LNCAP (cell line): ENCODE measurements at regions not wholly inside any gene's neighbourhood (a gene's known extent, or its start where the extent isn't known, plus 50 kb on each side); places are given as distances from the start of the nearest gene placed in this dataset.

Experiments used
- TF ChIP-seq, protein P1 (sequence below): fragments of 450-650 bp; IDR thresholded peaks from 2 replicates; pipeline ENCODE4 v1.5.1; 2017; ENCODE audit warnings: mild to moderate bottlenecking

DNA sequence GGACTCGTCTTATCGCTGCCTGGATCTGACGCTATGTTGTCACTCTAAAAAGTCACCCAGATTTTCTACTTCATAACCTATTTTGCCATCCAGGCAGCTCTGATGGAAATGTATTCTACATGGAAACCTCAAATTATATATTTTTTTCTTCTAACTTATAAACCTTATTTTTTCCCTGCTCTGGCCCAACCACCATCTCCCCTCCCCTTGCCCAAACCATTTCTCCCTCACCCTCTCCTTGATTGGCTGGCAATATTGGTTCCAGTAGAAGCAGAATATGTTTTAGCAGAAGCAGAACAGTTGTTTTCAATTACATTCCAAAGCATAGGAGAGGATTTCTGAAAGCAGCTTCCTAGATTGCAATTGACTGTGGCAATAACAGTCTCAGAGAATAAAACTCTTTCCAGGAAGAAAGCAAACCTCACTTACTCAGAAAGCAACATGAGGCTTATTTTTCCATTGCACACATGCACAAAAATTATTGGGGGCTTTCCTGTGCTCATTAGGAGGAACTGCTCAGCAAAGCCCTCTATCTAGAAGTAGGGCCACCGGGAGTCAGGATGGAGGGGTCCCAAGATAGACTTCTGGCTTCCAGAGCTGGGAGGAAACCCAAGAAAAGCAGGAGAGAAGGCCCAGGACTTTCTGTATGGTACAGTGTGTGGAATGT lies 191.8 kb downstream of the ESM1 start:
- TF ChIP-seq, protein P1, sequence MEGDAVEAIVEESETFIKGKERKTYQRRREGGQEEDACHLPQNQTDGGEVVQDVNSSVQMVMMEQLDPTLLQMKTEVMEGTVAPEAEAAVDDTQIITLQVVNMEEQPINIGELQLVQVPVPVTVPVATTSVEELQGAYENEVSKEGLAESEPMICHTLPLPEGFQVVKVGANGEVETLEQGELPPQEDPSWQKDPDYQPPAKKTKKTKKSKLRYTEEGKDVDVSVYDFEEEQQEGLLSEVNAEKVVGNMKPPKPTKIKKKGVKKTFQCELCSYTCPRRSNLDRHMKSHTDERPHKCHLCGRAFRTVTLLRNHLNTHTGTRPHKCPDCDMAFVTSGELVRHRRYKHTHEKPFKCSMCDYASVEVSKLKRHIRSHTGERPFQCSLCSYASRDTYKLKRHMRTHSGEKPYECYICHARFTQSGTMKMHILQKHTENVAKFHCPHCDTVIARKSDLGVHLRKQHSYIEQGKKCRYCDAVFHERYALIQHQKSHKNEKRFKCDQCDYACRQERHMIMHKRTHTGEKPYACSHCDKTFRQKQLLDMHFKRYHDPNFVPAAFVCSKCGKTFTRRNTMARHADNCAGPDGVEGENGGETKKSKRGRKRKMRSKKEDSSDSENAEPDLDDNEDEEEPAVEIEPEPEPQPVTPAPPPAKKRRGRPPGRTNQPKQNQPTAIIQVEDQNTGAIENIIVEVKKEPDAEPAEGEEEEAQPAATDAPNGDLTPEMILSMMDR = no peak

GRCh38 chr5:54792611-54793404 lies 192.6 kb downstream of the ESM1 start:
- TF ChIP-seq, protein P1 = no peak

DNA sequence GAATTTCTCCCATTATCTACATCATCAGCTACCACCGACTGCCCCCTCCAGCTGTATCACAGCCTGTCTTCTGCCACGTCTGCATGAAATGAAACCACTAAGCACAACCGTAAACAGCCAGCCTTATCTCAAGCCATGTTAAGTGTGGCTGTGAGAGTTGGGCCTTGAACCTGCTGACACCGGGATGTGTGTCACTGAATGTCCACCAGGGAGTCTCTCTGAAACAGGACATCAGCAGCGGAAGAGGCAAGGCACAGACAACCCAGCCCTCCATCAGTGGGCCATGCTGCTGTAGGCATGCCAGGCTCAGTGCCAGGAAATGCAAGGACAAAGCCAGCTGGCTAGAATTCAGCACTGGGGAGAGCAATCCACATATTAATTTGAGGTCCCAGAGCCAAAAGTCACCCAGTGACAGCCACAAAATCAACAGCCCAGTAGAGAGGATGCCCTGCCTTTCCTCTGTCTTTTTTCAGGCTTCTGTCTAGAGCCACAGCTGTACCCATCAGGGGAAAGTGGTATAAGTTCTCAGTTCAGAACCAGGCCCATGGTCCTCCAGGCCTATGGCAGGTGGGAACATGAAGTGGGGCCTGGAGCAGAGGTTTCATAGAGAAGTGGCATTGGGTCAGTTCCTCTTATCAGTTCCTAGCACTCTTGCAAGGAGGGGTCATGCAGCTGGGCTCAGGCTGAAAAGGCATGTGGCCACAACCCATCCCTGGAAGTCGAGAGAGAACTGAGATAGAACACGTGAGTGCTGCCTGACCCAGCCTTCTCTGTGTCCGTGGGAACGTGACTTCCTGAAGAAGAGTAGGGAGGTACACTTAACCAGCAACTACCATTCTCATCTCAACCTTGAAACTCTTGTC lies 199.4 kb downstream of the ESM1 start:
- TF ChIP-seq, protein P1 = no peak

GRCh38 chr5:54778783-54779182 lies 206.6 kb downstream of the ESM1 start:
- TF ChIP-seq, protein P1 = no peak

DNA sequence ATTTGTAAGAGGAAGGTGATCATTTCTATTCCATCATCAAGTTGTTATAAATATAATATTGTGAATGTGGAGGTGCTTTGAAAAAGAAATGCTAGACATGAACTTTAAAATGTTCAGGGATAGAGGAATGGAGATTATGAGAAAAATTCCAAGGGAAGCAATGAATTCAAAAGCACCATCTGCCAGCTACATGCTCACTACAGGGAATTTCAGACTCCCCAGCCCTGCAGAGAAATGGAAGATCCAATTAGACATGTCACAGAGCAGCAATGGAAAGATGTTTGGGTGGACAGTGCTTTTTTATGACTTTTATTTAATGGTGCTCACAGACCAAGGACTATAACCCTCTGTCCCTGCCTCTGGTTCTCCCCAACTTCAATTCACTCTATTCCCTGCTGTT lies 209.7 kb downstream of the ESM1 start:
- TF ChIP-seq, protein P1 = no peak

- TF ChIP-seq, protein P1 = no peak
These were observed 210.9 kb downstream of the ESM1 start for GRCh38 chr5:54774281-54775170.
